ENCODE measurements at regions not wholly inside any gene's neighbourhood (a gene's known extent, or its start where the extent isn't known, plus 50 kb on each side); places are given as distances from the start of the nearest gene placed in this dataset.

DNA sequence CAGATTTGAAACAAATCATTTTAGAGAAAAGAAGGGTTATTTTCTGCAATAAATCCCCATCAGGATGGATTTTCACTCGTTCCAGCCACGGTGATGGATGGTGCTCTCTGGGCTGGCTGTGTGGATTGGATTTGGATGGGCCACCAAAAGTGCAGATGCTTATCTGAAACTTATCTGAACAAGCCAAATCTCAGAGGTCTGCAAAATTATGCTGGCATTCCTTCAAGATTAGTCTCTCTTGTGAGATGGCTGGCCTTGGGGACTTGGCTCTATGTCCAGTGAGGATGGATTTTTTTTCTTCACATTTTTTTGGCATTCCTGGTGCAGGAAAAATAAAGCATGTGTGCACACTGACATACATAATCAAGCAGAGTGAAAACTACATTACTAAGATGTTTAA, 341.9 kb downstream of the GXYLT1 start (continued):
- no peak for TF ChIP-seq SIN3A (IDR thresholded peaks at IDR 0.05; ENCODE audit: borderline replicate concordance in 2 of 2, control insufficient read depth in 1 of 2, low read depth in 2 of 2, low read length in 2 of 2)
- no peak for TF ChIP-seq U2AF1 (optimal IDR thresholded peaks at IDR 0.05; ENCODE audit: low read depth, low read length)

DNA sequence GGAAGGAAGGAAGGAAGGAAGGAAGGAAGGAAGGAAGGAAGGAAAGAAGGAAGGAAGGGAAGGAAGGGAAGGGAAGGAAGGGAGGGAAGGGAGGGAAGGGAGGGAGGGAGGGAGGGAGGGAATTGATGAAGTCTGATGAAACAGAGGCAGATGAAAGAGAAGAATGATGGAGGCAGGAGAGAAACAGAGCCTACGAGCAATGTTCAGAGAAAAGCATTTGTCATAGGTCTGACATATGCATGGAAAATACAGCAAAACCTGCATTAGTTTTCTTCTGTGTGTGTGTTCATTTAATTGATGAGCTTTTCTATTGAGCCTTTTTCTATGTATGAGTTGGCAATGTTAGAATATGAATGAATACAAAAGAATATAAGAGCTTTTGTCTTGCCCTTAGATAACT, 343.4 kb downstream of the GXYLT1 start:
- TF ChIP-seq, protein P1, sequence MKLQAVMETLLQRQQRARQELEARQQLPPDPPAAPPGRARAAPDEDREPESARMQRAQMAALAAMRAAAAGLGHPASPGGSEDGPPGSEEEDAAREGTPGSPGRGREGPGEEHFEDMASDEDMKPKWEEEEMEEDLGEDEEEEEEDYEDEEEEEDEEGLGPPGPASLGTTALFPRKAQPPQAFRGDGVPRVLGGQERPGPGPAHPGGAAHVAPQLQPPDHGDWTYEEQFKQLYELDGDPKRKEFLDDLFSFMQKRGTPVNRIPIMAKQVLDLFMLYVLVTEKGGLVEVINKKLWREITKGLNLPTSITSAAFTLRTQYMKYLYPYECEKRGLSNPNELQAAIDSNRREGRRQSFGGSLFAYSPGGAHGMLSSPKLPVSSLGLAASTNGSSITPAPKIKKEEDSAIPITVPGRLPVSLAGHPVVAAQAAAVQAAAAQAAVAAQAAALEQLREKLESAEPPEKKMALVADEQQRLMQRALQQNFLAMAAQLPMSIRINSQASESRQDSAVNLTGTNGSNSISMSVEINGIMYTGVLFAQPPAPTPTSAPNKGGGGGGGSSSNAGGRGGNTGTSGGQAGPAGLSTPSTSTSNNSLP (IDR thresholded peaks at IDR 0.05; ENCODE audit: borderline replicate concordance, low read depth, low read length), result no peak
- TF ChIP-seq, protein P2, sequence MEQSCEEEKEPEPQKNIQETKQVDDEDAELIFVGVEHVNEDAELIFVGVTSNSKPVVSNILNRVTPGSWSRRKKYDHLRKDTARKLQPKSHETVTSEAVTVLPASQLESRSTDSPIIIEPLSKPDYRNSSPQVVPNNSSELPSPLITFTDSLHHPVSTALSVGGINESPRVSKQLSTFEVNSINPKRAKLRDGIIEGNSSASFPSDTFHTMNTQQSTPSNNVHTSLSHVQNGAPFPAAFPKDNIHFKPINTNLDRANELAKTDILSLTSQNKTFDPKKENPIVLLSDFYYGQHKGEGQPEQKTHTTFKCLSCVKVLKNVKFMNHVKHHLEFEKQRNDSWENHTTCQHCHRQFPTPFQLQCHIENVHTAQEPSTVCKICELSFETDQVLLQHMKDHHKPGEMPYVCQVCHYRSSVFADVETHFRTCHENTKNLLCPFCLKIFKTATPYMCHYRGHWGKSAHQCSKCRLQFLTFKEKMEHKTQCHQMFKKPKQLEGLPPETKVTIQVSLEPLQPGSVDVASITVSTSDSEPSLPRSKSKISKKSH (CRISPR knock-in tag; IDR thresholded peaks at IDR 0.05), result no peak
- no peak for TF ChIP-seq SUPT5H (IDR thresholded peaks at IDR 0.05)
- TF ChIP-seq TRIM28 (IDR thresholded peaks at IDR 0.05), result no peak
- TF ChIP-seq NCOR1 (IDR thresholded peaks at IDR 0.05), result no peak
- TF ChIP-seq TBL1XR1 (IDR thresholded peaks at IDR 0.05; ENCODE audit: low read length in 2 of 2), result no peak
- TF ChIP-seq ZNF23 (CRISPR knock-in tag; IDR thresholded peaks at IDR 0.05), result no peak
- TF ChIP-seq ZNF551 (CRISPR knock-in tag; IDR thresholded peaks at IDR 0.05), result no peak
- TF ChIP-seq ZNF197 (CRISPR knock-in tag; IDR thresholded peaks at IDR 0.05; ENCODE audit: low read depth), result no peak
- TF ChIP-seq PYGO2 (tag; IDR thresholded peaks at IDR 0.05), result no peak
- TF ChIP-seq PML (IDR thresholded peaks at IDR 0.05; ENCODE audit: low read length), result no peak
- TF ChIP-seq BACH1 (tag; IDR thresholded peaks at IDR 0.05), result no peak
- no peak for TF ChIP-seq ZNF561 (CRISPR knock-in tag; conservative IDR thresholded peaks at IDR 0.05)
- TF ChIP-seq RFX1 (IDR thresholded peaks at IDR 0.05), result no peak
- TF ChIP-seq MXI1 (IDR thresholded peaks at IDR 0.05; ENCODE audit: low read depth, low read length), result no peak
- H3K4me2 ChIP-seq (ENCODE audit: insufficient read depth, low read length), result no peak overlapping the region
- H3K79me2 ChIP-seq (ENCODE audit: control insufficient read depth, insufficient read depth, low read length), result no peaks in the 10 kb centered on the region
- H4K20me1 ChIP-seq (replicated peaks; ENCODE audit: control insufficient read depth, insufficient read depth, low read length), result no peaks in the 10 kb centered on the region
- no peak for DNase-seq (ENCODE audit: extremely low read depth in 1 of 4, low spot score in 3 of 4)
- no CpG with 5 or more reads among the region's 1 CpG for WGBS (ENCODE audit: insufficient coverage, low coverage, missing lambda C conversion rate)
- ChIA-PET CTCF (ENCODE audit: low intra/inter-chr PET ratio) (no interaction called here), POLR2A (no interaction called here)
- in situ Hi-C loops (cut with MboI) (no loop called here), intact Hi-C loops (cut with micrococcal nuclease) (no loop called here)
- no peak overlapping the region for H3K27ac ChIP-seq (ENCODE audit: extremely low read depth, low read depth, low read length)
- H3K27me3 ChIP-seq (ENCODE audit: control insufficient read depth in 2 of 2, insufficient read depth in 2 of 2, low read length in 2 of 2), result no peaks in the 10 kb centered on the region
- no peak for FAIRE-seq
- H3K9ac ChIP-seq (ENCODE audit: insufficient read depth in 1 of 2, low read depth in 2 of 2, low read length in 2 of 2), result no peak overlapping the region
- no peak for ATAC-seq
- no peak overlapping the region for H2AFZ ChIP-seq (ENCODE audit: low read depth, low read length)
- no peaks in the 10 kb centered on the region for H3K9me1 ChIP-seq (ENCODE audit: control insufficient read depth, insufficient read depth, low read length)
- no peaks in the 10 kb centered on the region for H3K9me3 ChIP-seq (replicated peaks; ENCODE audit: control insufficient read depth, insufficient read depth, low read depth, low read length)
- no peaks in the 10 kb centered on the region for H3K4me1 ChIP-seq (replicated peaks in 1 of 2; ENCODE audit: control insufficient read depth in 2 of 2, insufficient read depth in 2 of 2, low read length in 2 of 2)
- BruUV-seq (replicated peaks), result no TSS peak
- no peaks in the 10 kb centered on the region for H3K36me3 ChIP-seq (ENCODE audit: control insufficient read depth, insufficient read depth, low read length)
- no peak overlapping the region for H3K4me3 ChIP-seq

Measured in K562 (cell line).